ENCODE measurements at regions not wholly inside any gene's neighbourhood (a gene's known extent, or its start where the extent isn't known, plus 50 kb on each side); places are given as distances from the start of the nearest gene placed in this dataset.

- TF ChIP-seq EP300 (IDR thresholded peaks at IDR 0.05; ENCODE audit: borderline replicate concordance) (no peak), TAF1 (IDR thresholded peaks at IDR 0.05; ENCODE audit: low read depth) (no peak), CEBPB (IDR thresholded peaks at IDR 0.05) (no peak), CREB1 (IDR thresholded peaks at IDR 0.05; ENCODE audit: low read depth) (no peak), TCF12 (IDR thresholded peaks at IDR 0.05; ENCODE audit: low read depth) (no peak), YY1 (IDR thresholded peaks at IDR 0.05; ENCODE audit: low read depth) (no peak), RAD21 (IDR thresholded peaks at IDR 0.05; ENCODE audit: low read depth) (no peak), EGR1 (IDR thresholded peaks at IDR 0.05) (no peak), TEAD4 (IDR thresholded peaks at IDR 0.05) (no peak)
- TF ChIP-seq, protein P1, sequence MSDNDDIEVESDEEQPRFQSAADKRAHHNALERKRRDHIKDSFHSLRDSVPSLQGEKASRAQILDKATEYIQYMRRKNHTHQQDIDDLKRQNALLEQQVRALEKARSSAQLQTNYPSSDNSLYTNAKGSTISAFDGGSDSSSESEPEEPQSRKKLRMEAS (IDR thresholded peaks at IDR 0.05) = no peak
- TF ChIP-seq, protein P2, sequence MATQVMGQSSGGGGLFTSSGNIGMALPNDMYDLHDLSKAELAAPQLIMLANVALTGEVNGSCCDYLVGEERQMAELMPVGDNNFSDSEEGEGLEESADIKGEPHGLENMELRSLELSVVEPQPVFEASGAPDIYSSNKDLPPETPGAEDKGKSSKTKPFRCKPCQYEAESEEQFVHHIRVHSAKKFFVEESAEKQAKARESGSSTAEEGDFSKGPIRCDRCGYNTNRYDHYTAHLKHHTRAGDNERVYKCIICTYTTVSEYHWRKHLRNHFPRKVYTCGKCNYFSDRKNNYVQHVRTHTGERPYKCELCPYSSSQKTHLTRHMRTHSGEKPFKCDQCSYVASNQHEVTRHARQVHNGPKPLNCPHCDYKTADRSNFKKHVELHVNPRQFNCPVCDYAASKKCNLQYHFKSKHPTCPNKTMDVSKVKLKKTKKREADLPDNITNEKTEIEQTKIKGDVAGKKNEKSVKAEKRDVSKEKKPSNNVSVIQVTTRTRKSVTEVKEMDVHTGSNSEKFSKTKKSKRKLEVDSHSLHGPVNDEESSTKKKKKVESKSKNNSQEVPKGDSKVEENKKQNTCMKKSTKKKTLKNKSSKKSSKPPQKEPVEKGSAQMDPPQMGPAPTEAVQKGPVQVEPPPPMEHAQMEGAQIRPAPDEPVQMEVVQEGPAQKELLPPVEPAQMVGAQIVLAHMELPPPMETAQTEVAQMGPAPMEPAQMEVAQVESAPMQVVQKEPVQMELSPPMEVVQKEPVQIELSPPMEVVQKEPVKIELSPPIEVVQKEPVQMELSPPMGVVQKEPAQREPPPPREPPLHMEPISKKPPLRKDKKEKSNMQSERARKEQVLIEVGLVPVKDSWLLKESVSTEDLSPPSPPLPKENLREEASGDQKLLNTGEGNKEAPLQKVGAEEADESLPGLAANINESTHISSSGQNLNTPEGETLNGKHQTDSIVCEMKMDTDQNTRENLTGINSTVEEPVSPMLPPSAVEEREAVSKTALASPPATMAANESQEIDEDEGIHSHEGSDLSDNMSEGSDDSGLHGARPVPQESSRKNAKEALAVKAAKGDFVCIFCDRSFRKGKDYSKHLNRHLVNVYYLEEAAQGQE (IDR thresholded peaks at IDR 0.05; ENCODE audit: low read depth) = no peak
Observed at GRCh38 chrX:150081076-150081475, 142.8 kb upstream of the EOLA2 start.

Data from Ishikawa (cell line).